Endodermal cell (in vitro differentiated cells): ENCODE measurements at regions not wholly inside any gene's neighbourhood (a gene's known extent, or its start where the extent isn't known, plus 50 kb on each side); places are given as distances from the start of the nearest gene placed in this dataset.

ENCODE experiments used
- DNase-seq: peaks from one replicate; pipeline ENCODE4 v3.0.0-alpha.2; 2017
- H3K27ac ChIP-seq: 2 replicates; pipeline ENCODE4 v1.5.1; 2013; ENCODE audit warnings: mild to moderate bottlenecking, low read depth, low read length, moderate library complexity
- H3K27me3 ChIP-seq: 2 replicates; pipeline ENCODE4 v1.6.1; 2013; ENCODE audit warnings: mild to moderate bottlenecking, low read length, moderate library complexity; ENCODE audit not compliant: insufficient read depth, control insufficient read depth, poor library complexity, severe bottlenecking
- H3K36me3 ChIP-seq: 2 replicates; pipeline ENCODE4 v1.7.0; 2013; ENCODE audit warnings: mild to moderate bottlenecking, low read length, moderate library complexity; ENCODE audit not compliant: control insufficient read depth, insufficient read depth
- H3K4me1 ChIP-seq: one replicate; pipeline ENCODE4 v1.7.0; 2013; ENCODE audit warnings: low read length; ENCODE audit not compliant: control insufficient read depth, insufficient read depth
- H3K4me3 ChIP-seq: 2 replicates; pipeline ENCODE4 v1.5.1; 2013; ENCODE audit warnings: mild to moderate bottlenecking, low read length, moderate library complexity
- H3K9ac ChIP-seq: 2 replicates; pipeline ENCODE4 v1.6.1; 2013; ENCODE audit warnings: mild to moderate bottlenecking, low read length, moderate library complexity; ENCODE audit not compliant: poor library complexity, severe bottlenecking; ENCODE audit errors: extremely low read depth
- H3K9me3 ChIP-seq: 2 replicates; pipeline ENCODE4 v1.6.1; 2013; ENCODE audit warnings: mild to moderate bottlenecking, low read length, moderate library complexity; ENCODE audit not compliant: control insufficient read depth
- H3K27ac Mint-ChIP-seq: 2 replicates; pipeline ENCODE4 v1.8.0; 2020; ENCODE audit warnings: mixed read lengths
- H3K27me3 Mint-ChIP-seq: 2 replicates; pipeline ENCODE4 v1.8.0; 2021; ENCODE audit warnings: mild to moderate bottlenecking, mixed read lengths; ENCODE audit not compliant: insufficient read depth
- H3K36me3 Mint-ChIP-seq: 2 replicates; pipeline ENCODE4 v1.8.0; 2020; ENCODE audit warnings: low read depth, mixed read lengths
- H3K4me1 Mint-ChIP-seq: 2 replicates; pipeline ENCODE4 v1.8.0; 2020; ENCODE audit warnings: mixed read lengths
- H3K4me3 Mint-ChIP-seq: 2 replicates; pipeline ENCODE4 v1.8.0; 2020; ENCODE audit warnings: mild to moderate bottlenecking, moderate library complexity, mixed read lengths
- H3K9me3 Mint-ChIP-seq: 2 replicates; pipeline ENCODE4 v1.8.0; 2020; ENCODE audit warnings: mild to moderate bottlenecking, mixed read lengths
- CTCF ChIP-seq: fragments of 200-600 bp; sonication (generic); conservative IDR thresholded peaks from 2 replicates; pipeline ENCODE4 v1.5.0; 2021; ENCODE audit warnings: antibody characterized with exemption, mild to moderate bottlenecking
- WGBS, 2 experiments: methylation state at CpG; one replicate each; pipeline versions ENCODE4 v1.1.5 to v1.1.7; 2013; ENCODE audit warnings: missing lambda C conversion rate in 2 of 2, mixed read lengths in 1 of 2; ENCODE audit not compliant: insufficient coverage in 1 of 2, insufficient read length in 1 of 2; 5-methylcytosine and 5-hydroxymethylcytosine counted together

- H3K27me3 ChIP-seq = no peaks in the 10 kb centered on the region
- H3K9ac ChIP-seq = no peak overlapping the region
- WGBS, 2 experiments = 80 to 85% methylated on average over 1 to 2 of the region's 2 CpGs
- H3K36me3 ChIP-seq = no peaks in the 10 kb centered on the region
- Mint-ChIP-seq H3K4me1 (peaks cover 15% of the 10 kb centered on the region), H3K27ac (peak overlapping the region; percentile 48), H3K27me3 (peaks cover 2% of the 10 kb centered on the region), H3K4me3 (no peak overlapping the region), H3K9me3 (peaks cover 5% of the 10 kb centered on the region), H3K36me3 (no peaks in the 10 kb centered on the region)
- no peak for DNase-seq
- peak overlapping the region; percentile 5 for H3K4me3 ChIP-seq
- H3K9me3 ChIP-seq = peaks cover 16% of the 10 kb centered on the region
- H3K4me1 ChIP-seq = peaks cover 6% of the 10 kb centered on the region
- no peak overlapping the region for H3K27ac ChIP-seq
- TF ChIP-seq CTCF = no peak
These were observed 108.8 kb upstream of the ASTN2 start for GRCh38 chr9:117523531-117524153.

GRCh38 chr9:117521293-117521692, 106.4 kb upstream of the ASTN2 start:
- WGBS, 2 experiments = 89 to 100% methylated on average over 3 to 4 of the region's 4 CpGs

GRCh38 chr9:117516676-117517632, 102.1 kb upstream of the ASTN2 start:
- TF ChIP-seq CTCF = no peak
- H3K27me3 ChIP-seq = no peaks in the 10 kb centered on the region
- WGBS, 2 experiments = 80 to 91% methylated on average over 1 to 4 of the region's 4 CpGs

More at GRCh38 chr9:117521293-117521692, 106.4 kb upstream of the ASTN2 start:
- no peaks in the 10 kb centered on the region for H3K36me3 Mint-ChIP-seq
- no peak for DNase-seq
- H3K4me1 ChIP-seq = peaks cover 6% of the 10 kb centered on the region
- H3K27me3 Mint-ChIP-seq = peaks cover 2% of the 10 kb centered on the region
- peaks cover 23% of the 10 kb centered on the region for H3K4me1 Mint-ChIP-seq
- H3K27ac Mint-ChIP-seq = no peak overlapping the region
- H3K27me3 ChIP-seq = no peaks in the 10 kb centered on the region
- TF ChIP-seq CTCF = no peak
- no peak overlapping the region for H3K4me3 ChIP-seq
- H3K9me3 ChIP-seq = peaks cover 26% of the 10 kb centered on the region
- H3K9me3 Mint-ChIP-seq = peaks cover 17% of the 10 kb centered on the region
- H3K9ac ChIP-seq = no peak overlapping the region
- no peaks in the 10 kb centered on the region for H3K36me3 ChIP-seq
- no peak overlapping the region for H3K27ac ChIP-seq
- H3K4me3 Mint-ChIP-seq = no peak overlapping the region

More at GRCh38 chr9:117516676-117517632, 102.1 kb upstream of the ASTN2 start:
- Histone ChIP-seq H3K36me3 (no peaks in the 10 kb centered on the region), H3K4me1 (no peaks in the 10 kb centered on the region), H3K4me3 (no peak overlapping the region), H3K9ac (no peak overlapping the region), H3K9me3 (peaks cover 14% of the 10 kb centered on the region), H3K27ac (no peak overlapping the region)
- H3K36me3 Mint-ChIP-seq = no peaks in the 10 kb centered on the region
- H3K27me3 Mint-ChIP-seq = peaks cover 6% of the 10 kb centered on the region
- peaks cover 12% of the 10 kb centered on the region for H3K4me1 Mint-ChIP-seq
- peaks cover 15% of the 10 kb centered on the region for H3K9me3 Mint-ChIP-seq
- H3K27ac Mint-ChIP-seq = no peak overlapping the region
- DNase-seq = no peak
- no peak overlapping the region for H3K4me3 Mint-ChIP-seq
